ENCODE measurements at regions not wholly inside any gene's neighbourhood (a gene's known extent, or its start where the extent isn't known, plus 50 kb on each side); places are given as distances from the start of the nearest gene placed in this dataset.

- H3K4me1 ChIP-seq (ENCODE audit: control insufficient read depth, insufficient read depth, low read depth, low read length): no peaks in the 10 kb centered on the region
- no peak overlapping the region for H3K4ac ChIP-seq (ENCODE audit: low read depth in 1 of 2, low read length in 2 of 2)
- H3K27me3 ChIP-seq (ENCODE audit: control insufficient read depth in 1 of 2, insufficient read depth in 1 of 2, low read length in 2 of 2): no peaks in the 10 kb centered on the region
- H3K18ac ChIP-seq (ENCODE audit: low read depth in 1 of 2, low read length in 2 of 2): no peak overlapping the region
- no peak overlapping the region for H2BK120ac ChIP-seq (ENCODE audit: low read depth, low read length)
- H2BK15ac ChIP-seq (ENCODE audit: low read depth, poor library complexity, severe bottlenecking): no peak overlapping the region
- no peaks in the 10 kb centered on the region for H3K9me3 ChIP-seq (ENCODE audit: control insufficient read depth, low read length)
- no peak for DNase-seq
- no peak overlapping the region for H3K14ac ChIP-seq (ENCODE audit: low read length in 2 of 2)
- no peak overlapping the region for H3K4me3 ChIP-seq (ENCODE audit: insufficient read depth in 1 of 2, low read depth in 1 of 2, low read length in 2 of 2)
- H2AK5ac ChIP-seq (ENCODE audit: low read length, severe bottlenecking): no peak overlapping the region
- no peak overlapping the region for H4K8ac ChIP-seq (ENCODE audit: low read length)
- whole genome bisulfite sequencing: no CpG with 5 or more reads among the region's 3 CpGs
- H2BK12ac ChIP-seq (ENCODE audit: low read length in 2 of 2): no peak overlapping the region
- H3K23ac ChIP-seq (ENCODE audit: low read length in 2 of 2): no peak overlapping the region
- no peak overlapping the region for H4K91ac ChIP-seq (ENCODE audit: low read length)
- no peak overlapping the region for H3K27ac ChIP-seq (ENCODE audit: low read length, poor library complexity, severe bottlenecking)
- no peak overlapping the region for H2AFZ ChIP-seq (ENCODE audit: low read depth, low read length)
- no peaks in the 10 kb centered on the region for H3K36me3 ChIP-seq (ENCODE audit: control insufficient read depth in 1 of 2, insufficient read depth in 2 of 2, low read depth in 1 of 2, low read length in 2 of 2)
- H3K4me2 ChIP-seq (ENCODE audit: low read length, poor library complexity, severe bottlenecking): no peak overlapping the region
- H3K79me1 ChIP-seq (replicated peaks; ENCODE audit: low read length, poor library complexity, severe bottlenecking): no peaks in the 10 kb centered on the region
- H2BK5ac ChIP-seq (ENCODE audit: low read depth, low read length, poor library complexity, severe bottlenecking): no peak overlapping the region
- H3K9ac ChIP-seq (ENCODE audit: low read length): no peak overlapping the region
Measured at GRCh38 chr18:77711096-77711495, 461.4 kb downstream of the GALR1 start.

- H2BK5ac ChIP-seq (ENCODE audit: low read depth, low read length, poor library complexity, severe bottlenecking): no peak overlapping the region
- WGBS: 80% methylated on average over 8 of the region's 8 CpGs
- no peaks in the 10 kb centered on the region for H3K36me3 ChIP-seq (ENCODE audit: control insufficient read depth in 1 of 2, insufficient read depth in 2 of 2, low read depth in 1 of 2, low read length in 2 of 2)
- H2AFZ ChIP-seq (ENCODE audit: low read depth, low read length): no peak overlapping the region
- H3K4me3 ChIP-seq (ENCODE audit: insufficient read depth in 1 of 2, low read depth in 1 of 2, low read length in 2 of 2): no peak overlapping the region
- H3K9ac ChIP-seq (ENCODE audit: low read length): no peak overlapping the region
- no peak overlapping the region for H3K14ac ChIP-seq (ENCODE audit: low read length in 2 of 2)
- no peak overlapping the region for H2BK120ac ChIP-seq (ENCODE audit: low read depth, low read length)
- H3K27ac ChIP-seq (ENCODE audit: low read length, poor library complexity, severe bottlenecking): no peak overlapping the region
- H2BK12ac ChIP-seq (ENCODE audit: low read length in 2 of 2): no peak overlapping the region
- H4K91ac ChIP-seq (ENCODE audit: low read length): no peak overlapping the region
- no peaks in the 10 kb centered on the region for H3K79me1 ChIP-seq (replicated peaks; ENCODE audit: low read length, poor library complexity, severe bottlenecking)
- no peak overlapping the region for H3K18ac ChIP-seq (ENCODE audit: low read depth in 1 of 2, low read length in 2 of 2)
- H4K8ac ChIP-seq (ENCODE audit: low read length): no peak overlapping the region
- no peaks in the 10 kb centered on the region for H3K4me1 ChIP-seq (ENCODE audit: control insufficient read depth, insufficient read depth, low read depth, low read length)
- H3K4me2 ChIP-seq (ENCODE audit: low read length, poor library complexity, severe bottlenecking): no peak overlapping the region
- no peak overlapping the region for H2AK5ac ChIP-seq (ENCODE audit: low read length, severe bottlenecking)
- H3K4ac ChIP-seq (ENCODE audit: low read depth in 1 of 2, low read length in 2 of 2): no peak overlapping the region
- no peaks in the 10 kb centered on the region for H3K27me3 ChIP-seq (ENCODE audit: control insufficient read depth in 1 of 2, insufficient read depth in 1 of 2, low read length in 2 of 2)
- no peak overlapping the region for H3K23ac ChIP-seq (ENCODE audit: low read length in 2 of 2)
- no peaks in the 10 kb centered on the region for H3K9me3 ChIP-seq (ENCODE audit: control insufficient read depth, low read length)
- DNase-seq: no peak
- H2BK15ac ChIP-seq (ENCODE audit: low read depth, poor library complexity, severe bottlenecking): no peak overlapping the region
Measured at GRCh38 chr18:77714716-77715115, 465.1 kb downstream of the GALR1 start.

GRCh38 chr18:77716282-77716681 lies 466.6 kb downstream of the GALR1 start:
- no peak overlapping the region for H2BK120ac ChIP-seq (ENCODE audit: low read depth, low read length)
- H2BK15ac ChIP-seq (ENCODE audit: low read depth, poor library complexity, severe bottlenecking): no peak overlapping the region
- no peak overlapping the region for H3K27ac ChIP-seq (ENCODE audit: low read length, poor library complexity, severe bottlenecking)
- H3K23ac ChIP-seq (ENCODE audit: low read length in 2 of 2): no peak overlapping the region
- no peak overlapping the region for H3K9ac ChIP-seq (ENCODE audit: low read length)
- H2BK5ac ChIP-seq (ENCODE audit: low read depth, low read length, poor library complexity, severe bottlenecking): no peak overlapping the region
- H4K91ac ChIP-seq (ENCODE audit: low read length): no peak overlapping the region
- H2BK12ac ChIP-seq (ENCODE audit: low read length in 2 of 2): no peak overlapping the region
- no peaks in the 10 kb centered on the region for H3K79me1 ChIP-seq (replicated peaks; ENCODE audit: low read length, poor library complexity, severe bottlenecking)
- WGBS: 64% methylated on average over 3 of the region's 5 CpGs
- no peaks in the 10 kb centered on the region for H3K27me3 ChIP-seq (ENCODE audit: control insufficient read depth in 1 of 2, insufficient read depth in 1 of 2, low read length in 2 of 2)
- no peak for DNase-seq
- H2AK5ac ChIP-seq (ENCODE audit: low read length, severe bottlenecking): no peak overlapping the region
- no peaks in the 10 kb centered on the region for H3K9me3 ChIP-seq (ENCODE audit: control insufficient read depth, low read length)
- no peak overlapping the region for H3K14ac ChIP-seq (ENCODE audit: low read length in 2 of 2)
- no peaks in the 10 kb centered on the region for H3K36me3 ChIP-seq (ENCODE audit: control insufficient read depth in 1 of 2, insufficient read depth in 2 of 2, low read depth in 1 of 2, low read length in 2 of 2)
- no peak overlapping the region for H3K4me2 ChIP-seq (ENCODE audit: low read length, poor library complexity, severe bottlenecking)
- H4K8ac ChIP-seq (ENCODE audit: low read length): no peak overlapping the region
- no peak overlapping the region for H2AFZ ChIP-seq (ENCODE audit: low read depth, low read length)
- no peak overlapping the region for H3K18ac ChIP-seq (ENCODE audit: low read depth in 1 of 2, low read length in 2 of 2)
- no peak overlapping the region for H3K4ac ChIP-seq (ENCODE audit: low read depth in 1 of 2, low read length in 2 of 2)
- H3K4me3 ChIP-seq (ENCODE audit: insufficient read depth in 1 of 2, low read depth in 1 of 2, low read length in 2 of 2): no peak overlapping the region
- H3K4me1 ChIP-seq (ENCODE audit: control insufficient read depth, insufficient read depth, low read depth, low read length): no peaks in the 10 kb centered on the region

GRCh38 chr18:77733292-77733903 lies 483.8 kb downstream of the GALR1 start:
- Histone ChIP-seq H3K4me3 (ENCODE audit: insufficient read depth in 1 of 2, low read depth in 1 of 2, low read length in 2 of 2) (no peak overlapping the region), H3K23ac (ENCODE audit: low read length in 2 of 2) (no peak overlapping the region), H3K79me1 (replicated peaks; ENCODE audit: low read length, poor library complexity, severe bottlenecking) (no peaks in the 10 kb centered on the region), H3K4ac (ENCODE audit: low read depth in 1 of 2, low read length in 2 of 2) (no peak overlapping the region), H4K8ac (ENCODE audit: low read length) (no peak overlapping the region), H2BK15ac (ENCODE audit: low read depth, poor library complexity, severe bottlenecking) (no peak overlapping the region), H3K4me2 (ENCODE audit: low read length, poor library complexity, severe bottlenecking) (no peak overlapping the region), H3K27me3 (ENCODE audit: control insufficient read depth in 1 of 2, insufficient read depth in 1 of 2, low read length in 2 of 2) (peaks cover 0 to 5% of the 10 kb centered on the region in 2 experiments), H3K18ac (ENCODE audit: low read depth in 1 of 2, low read length in 2 of 2) (no peak overlapping the region), H3K36me3 (ENCODE audit: control insufficient read depth in 1 of 2, insufficient read depth in 2 of 2, low read depth in 1 of 2, low read length in 2 of 2) (no peaks in the 10 kb centered on the region), H3K27ac (ENCODE audit: low read length, poor library complexity, severe bottlenecking) (no peak overlapping the region), H3K4me1 (ENCODE audit: control insufficient read depth, insufficient read depth, low read depth, low read length) (no peaks in the 10 kb centered on the region), H3K9ac (ENCODE audit: low read length) (no peak overlapping the region), H2BK12ac (ENCODE audit: low read length in 2 of 2) (no peak overlapping the region), H3K9me3 (ENCODE audit: control insufficient read depth, low read length) (no peaks in the 10 kb centered on the region), H2BK120ac (ENCODE audit: low read depth, low read length) (no peak overlapping the region), H3K14ac (ENCODE audit: low read length in 2 of 2) (no peak overlapping the region), H2BK5ac (ENCODE audit: low read depth, low read length, poor library complexity, severe bottlenecking) (no peak overlapping the region), H4K91ac (ENCODE audit: low read length) (no peak overlapping the region), H2AFZ (ENCODE audit: low read depth, low read length) (no peak overlapping the region), H2AK5ac (ENCODE audit: low read length, severe bottlenecking) (no peak overlapping the region)
- WGBS: 63% methylated on average over 12 of the region's 19 CpGs
- DNase-seq: no peak

All from mesenchymal stem cell (in vitro differentiated cells and primary cell).